Thyroid gland (tissue), 4 donors: ENCODE measurements at regions not wholly inside any gene's neighbourhood (a gene's known extent, or its start where the extent isn't known, plus 50 kb on each side); places are given as distances from the start of the nearest gene placed in this dataset.

Experiments used
- CTCF ChIP-seq, 6 experiments: fragments of 200-600 bp in 3 of 6; fragments of 450-650 bp in 3 of 6; sonication (generic) in 3 of 6; IDR thresholded peaks; one replicate each; pipeline ENCODE4 v1.5.1; 2016 to 2019; ENCODE audit warnings: antibody characterized with exemption in 6 of 6, mild to moderate bottlenecking in 2 of 6, inconsistent platforms in 1 of 6, moderate library complexity in 1 of 6
- POLR2A ChIP-seq, 2 donors: fragments of 450-650 bp; IDR thresholded peaks; one replicate each; pipeline ENCODE4 v1.6.1; 2017; ENCODE audit warnings: antibody characterized with exemption in 2 of 2, mild to moderate bottlenecking in 2 of 2, moderate library complexity in 1 of 2

GRCh38 chr15:70149667-70150404 lies 52.1 kb upstream of the TLE3 start:
- TF ChIP-seq CTCF (IDR thresholded peaks at IDR 0.05) (no peak), POLR2A (IDR thresholded peaks at IDR 0.05) (no peak)
